GM18511 (cell line): ENCODE measurements at regions not wholly inside any gene's neighbourhood (a gene's known extent, or its start where the extent isn't known, plus 50 kb on each side); places are given as distances from the start of the nearest gene placed in this dataset.

ENCODE experiments used
- ATAC-seq: cut with Tn5 transposase; IDR thresholded peaks from one replicate; pipeline ENCODE4 v1.9.1; 2021; ENCODE audit warnings: mild to moderate bottlenecking, moderate library complexity; ENCODE audit not compliant: unreplicated experiment

DNA sequence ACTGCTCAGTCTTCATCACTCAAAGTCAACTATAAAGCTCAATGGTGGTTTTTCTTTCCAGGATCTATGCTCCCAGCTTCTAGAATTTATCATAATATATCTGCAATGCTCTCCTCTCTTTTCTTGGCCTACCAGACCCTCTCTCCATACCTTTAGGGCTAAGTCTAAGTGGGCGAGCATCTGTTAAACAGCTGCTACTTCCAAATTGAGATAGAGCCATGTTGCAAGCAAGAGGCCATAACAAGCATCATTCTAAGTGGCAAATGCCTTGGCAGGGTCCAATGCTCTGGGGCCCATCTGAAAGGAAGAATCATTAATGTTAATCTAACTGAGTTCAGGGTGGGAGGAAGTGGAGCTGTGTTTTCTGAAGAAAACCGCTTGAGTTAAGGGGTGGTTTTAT, 324.0 kb downstream of the TLR4 start:
- ATAC-seq, result no peak

DNA sequence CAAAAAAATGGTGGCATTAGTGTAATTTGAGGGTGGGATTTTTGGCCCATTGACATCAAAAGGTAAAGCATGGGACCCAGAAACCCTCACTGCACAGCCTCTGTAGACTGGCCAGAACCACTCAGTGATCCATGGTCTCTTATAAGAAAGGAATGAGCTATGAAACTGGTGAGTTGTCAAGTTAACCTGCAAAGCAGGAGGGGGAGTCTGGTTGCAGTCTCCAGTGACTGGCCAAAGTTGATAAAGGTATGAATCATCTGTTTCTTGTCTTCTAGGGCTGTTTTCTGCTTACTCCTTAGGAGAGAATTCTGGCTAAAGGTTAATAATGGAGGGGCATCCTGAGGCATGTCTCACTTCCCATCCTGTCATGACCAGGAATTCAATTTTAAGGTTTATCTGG, 325.2 kb downstream of the TLR4 start:
- no peak for ATAC-seq

DNA sequence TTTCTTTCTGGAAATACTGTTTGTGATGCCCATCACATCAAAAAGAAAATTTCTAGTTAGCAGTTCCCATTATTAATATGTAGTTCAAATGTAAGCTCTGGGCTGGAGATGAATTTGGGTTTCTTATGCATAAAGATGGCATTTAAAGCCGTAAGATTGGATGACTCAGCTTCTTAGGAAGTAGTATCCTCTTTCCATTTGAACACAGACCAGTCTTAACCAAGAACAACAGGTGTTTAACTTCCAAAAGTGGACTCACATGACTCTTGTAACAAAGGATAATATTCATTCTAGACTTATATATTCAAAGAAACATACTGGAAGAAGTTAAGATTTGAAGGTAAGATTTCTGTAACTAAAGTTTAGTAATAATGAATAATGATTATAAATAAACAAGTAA, 330.5 kb downstream of the TLR4 start:
- no peak for ATAC-seq

DNA sequence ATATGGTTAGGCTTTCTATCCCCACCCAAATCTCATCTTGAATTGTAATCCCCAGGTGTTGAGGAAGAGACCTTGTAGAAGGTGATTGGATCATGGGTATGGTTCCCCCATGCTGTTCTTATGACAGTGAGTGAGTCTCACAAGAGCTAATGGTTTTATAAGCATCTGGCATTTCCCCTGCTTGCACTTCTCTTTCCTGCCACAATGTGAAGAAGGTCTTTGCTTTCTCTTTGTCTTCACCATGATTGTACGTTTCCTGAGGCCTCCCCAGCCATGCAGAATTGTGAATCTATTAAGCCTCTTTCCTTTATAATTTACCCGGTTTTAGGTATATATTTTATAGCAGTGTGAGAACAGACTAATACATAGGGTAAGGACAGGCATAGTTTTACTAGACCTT, 334.5 kb downstream of the TLR4 start:
- ATAC-seq, result no peak

DNA sequence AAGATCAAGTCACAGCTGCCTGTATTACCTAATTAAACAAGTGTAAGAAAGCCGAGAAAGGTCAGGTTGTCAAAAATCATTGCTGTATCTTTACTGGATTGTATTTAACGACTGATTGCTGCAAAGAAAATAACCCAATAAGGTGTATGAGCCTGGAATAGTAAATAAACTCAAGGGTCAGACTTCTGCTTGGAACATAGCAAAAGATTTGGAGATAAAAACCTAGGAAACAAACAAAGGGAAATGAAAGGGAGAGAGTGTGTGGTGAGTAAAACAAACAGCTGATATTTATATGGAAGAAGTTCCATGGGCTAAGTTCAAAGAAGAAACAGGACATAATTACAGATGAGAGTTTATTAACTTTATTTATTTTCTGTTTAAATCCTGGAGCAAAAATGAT, 354.0 kb downstream of the TLR4 start:
- ATAC-seq, result no peak

DNA sequence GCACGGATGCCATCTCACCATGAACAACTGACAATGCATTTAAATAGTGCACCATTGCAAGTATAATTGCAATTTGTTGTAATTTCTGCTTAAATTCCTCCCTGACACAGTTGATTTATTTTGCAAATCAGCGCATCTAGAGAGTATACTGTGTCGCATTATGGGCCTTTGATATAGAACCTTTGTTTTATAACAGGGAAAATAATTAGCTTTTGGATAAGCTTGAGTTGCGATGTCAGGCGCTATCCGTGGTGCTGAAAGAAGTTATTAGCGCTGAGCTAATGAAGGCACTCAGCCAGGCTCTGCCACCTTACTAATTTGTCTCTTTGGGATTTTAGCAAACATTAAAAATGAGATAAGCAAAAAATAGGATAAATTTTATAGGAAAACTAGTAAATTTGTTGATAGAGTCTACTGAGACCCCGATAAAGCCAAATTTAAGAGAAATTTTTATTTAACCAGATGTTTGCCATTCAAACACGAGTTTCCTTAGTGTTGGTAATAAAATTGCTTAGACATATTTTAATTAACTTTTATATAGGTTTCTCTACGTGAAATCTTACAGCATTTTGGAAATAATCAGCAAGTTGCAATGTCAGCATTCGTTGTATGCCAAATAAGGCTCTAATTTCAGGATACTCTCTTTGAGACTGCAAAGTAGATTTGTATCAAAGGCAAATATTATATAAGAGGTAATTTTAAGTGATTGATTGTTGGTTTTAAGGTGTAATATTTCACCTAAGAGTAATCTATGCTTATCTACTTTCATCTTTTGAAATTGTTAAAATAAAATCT, 355.5 kb downstream of the TLR4 start:
- ATAC-seq, result no peak

DNA sequence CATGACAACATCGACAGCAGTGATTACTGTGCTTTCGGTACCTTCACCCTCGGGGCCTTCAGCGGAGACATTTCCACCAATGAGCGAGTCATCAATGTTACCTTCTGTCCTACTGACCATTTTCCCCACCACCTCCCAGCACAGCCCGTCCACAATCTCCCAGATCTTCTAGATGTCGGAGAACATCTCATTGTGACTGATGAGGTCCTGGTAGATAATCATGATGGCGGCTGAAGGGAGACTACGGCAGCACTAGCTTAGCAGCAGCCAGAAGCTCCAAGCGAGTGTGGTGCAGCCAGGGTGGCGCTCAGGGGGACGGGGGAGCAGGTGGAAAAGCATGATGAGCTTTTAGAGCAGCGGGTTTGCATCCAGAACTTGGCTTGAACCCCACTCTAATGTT, 379.0 kb downstream of the TLR4 start:
- no peak for ATAC-seq

DNA sequence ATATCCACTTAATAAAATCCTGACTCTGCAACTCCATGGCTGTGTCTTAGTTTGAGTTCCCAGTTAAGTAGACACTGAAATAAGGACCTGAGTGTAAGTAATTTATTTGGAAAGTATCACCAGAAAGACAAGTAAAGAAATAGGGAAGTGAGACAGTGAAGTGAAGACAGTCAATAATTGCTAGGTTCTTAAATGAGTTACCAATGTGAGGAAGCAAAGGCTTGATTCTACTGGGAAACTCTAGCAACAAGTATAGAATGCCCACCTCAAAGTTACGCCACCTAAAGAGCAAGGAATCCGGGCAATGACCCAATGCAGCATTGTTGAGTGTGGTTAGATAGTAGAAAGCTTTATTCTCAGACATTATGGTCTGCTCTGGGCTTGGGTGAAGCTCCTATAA, 383.9 kb downstream of the TLR4 start:
- peak; percentile 82 for ATAC-seq

DNA sequence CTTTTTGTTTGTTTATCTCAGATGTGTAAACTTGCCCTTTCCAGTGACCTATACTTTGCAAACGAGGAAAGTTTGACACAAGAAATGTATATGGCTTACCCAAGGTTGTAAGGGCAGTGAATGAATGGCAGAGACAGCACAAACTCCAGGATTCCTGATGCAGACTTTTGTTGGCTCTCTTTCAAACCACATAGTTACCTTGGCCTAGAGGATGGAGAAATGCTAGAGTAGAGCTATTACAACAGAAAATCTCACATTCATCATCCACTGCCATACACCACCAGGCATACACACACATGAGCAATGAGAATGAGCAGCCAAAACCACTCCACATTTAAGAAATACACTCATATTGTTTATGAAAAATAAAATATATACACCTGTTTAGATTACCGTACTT, 387.0 kb downstream of the TLR4 start:
- no peak for ATAC-seq

DNA sequence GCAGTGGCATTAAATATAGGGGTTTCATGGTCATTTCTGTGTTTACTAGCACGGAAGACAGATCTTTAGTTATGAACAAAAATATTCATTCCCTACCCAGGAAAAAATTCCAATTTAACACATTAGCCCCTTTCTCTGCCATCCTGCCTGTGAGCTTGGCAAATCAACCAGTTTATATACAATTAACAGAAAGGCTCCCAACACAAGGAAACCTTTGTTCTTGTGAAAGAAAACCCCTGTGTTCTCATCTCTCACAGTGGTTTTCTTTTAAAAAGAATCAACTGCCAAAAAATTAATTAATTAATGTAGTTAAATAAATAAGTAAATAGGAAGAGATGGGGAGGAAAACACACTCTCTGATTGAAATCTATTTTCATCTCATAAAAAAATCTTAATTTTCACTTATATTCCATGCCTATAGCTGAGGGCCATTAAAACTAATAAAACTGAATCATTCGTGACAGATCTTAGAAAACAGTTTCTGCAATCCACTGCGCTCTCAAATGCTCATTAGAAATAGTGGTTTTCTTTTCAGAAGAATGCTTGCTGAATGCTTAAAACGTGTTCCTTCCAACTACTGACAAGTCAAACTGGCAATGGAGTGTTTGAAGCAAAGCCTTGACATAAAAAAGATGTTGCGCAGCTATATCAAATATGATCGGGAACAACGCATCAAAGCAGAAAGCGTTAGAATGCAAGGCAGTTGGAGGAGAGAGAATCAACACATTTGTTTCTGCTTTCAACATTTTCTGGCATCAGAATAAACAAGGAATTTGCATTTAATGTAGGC, 387.7 kb downstream of the TLR4 start:
- ATAC-seq, result no peak

DNA sequence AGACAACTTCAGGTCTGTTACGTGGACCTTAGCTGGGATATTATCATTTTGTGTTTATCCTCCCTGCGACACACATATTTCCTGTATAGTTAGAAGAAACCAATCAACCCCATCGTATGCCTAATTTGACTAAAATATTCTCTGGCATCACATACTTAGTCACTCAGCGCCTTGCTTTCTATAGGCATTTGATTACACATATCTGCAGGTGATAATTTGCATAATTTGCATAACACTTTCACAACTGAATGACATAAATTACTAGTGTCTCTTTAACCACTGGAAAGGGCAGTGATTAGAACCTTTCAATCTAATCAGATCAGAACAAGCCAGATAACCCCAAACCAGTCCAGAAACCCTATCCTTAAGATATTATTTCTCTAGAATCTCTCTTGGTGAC, 390.2 kb downstream of the TLR4 start:
- ATAC-seq, result no peak

DNA sequence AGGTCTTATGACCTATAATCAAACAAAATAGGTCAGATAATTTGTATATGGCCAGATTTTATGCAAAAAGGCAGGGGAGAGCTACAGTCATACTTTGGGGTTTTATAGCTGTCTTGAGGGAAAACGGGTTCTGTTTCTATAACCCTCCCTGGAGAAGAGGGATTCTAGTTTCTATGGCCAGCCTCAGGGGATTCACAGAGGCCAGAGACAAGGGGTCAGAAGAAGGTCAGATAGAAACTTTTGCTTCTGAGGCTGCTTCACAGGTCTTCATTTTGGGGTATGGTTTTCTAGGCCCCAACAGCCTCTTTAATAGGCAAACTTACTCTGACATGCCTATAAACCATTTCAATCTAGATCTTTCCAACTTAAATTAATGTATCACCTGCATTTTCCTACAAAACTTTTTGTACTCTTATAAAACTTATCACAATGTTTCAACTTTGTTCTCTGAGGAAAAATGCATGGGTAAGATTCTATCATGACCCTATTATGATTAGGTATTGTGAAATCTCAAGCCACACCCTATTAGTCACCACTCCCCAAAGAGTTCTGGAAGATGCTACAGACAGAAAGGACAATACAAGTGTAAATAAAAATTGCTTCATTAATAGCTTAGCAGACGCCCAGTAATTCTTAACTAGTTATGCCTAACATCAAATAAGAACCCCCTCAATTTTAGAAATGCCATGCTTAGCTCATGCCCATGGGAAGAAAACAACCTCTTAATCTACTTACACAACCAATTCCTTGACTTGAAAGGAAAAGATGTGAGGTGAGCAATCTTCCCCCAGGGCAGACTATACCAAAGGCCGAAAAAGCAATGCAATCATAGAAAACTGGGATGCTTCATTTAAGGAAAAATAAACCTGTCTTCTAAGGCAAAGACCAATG, 396.6 kb downstream of the TLR4 start:
- ATAC-seq, result no peak

DNA sequence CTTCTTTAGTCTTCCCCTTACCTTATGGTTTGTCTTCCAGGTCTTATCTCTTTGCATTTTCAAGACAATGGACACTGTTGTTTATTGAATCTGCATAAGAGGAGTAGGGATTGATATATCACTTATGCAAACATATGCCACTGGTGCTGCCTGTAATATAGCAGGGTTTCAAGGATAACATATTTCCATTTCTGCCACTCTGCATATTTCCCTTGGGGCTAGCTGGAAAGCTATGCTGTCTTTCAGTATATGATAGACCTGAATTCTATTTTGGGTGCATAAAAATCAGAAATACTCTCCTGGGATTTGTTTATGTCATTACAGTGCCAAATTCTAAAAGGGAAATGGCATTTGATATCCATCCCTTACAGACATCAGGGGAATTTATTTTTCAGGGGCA, 400.2 kb downstream of the TLR4 start:
- ATAC-seq, result no peak

DNA sequence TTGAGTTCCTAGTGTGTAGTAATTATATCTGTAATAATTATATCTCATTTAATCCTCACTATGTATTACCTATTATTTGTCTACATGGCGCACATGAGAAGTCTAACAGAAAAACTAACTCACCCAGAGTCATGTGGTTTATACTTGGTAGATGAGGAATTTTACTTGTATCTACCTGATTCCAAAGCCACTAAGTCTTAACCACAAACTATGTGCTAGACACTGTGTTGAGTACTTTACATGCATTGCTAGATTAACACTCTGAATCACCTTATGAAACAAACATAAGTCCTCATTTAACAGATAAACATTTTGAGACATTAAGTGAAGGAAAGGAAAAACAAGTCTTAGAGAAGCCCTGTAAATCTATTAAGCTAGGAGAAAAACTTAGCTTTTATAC, 404.8 kb downstream of the TLR4 start:
- ATAC-seq, result no peak

DNA sequence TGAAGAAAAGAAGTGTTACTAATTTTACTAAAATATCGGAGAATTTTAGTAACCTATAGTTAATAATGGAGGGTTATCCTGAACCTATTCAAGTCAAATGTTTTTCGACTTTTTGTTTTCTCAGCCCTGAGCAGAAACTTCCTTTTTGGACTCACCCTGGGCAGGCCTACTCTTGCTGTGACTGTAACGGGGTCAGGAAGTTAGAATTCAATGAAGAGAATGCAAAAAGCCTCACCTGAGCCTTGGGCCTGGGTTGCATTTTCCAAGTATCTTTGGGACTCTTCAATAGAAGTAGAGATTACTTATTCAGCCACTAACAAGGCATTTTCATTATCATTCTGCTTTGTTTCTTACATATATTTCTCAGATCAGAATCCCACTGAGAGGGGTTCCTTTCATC, 405.3 kb downstream of the TLR4 start:
- no peak for ATAC-seq

DNA sequence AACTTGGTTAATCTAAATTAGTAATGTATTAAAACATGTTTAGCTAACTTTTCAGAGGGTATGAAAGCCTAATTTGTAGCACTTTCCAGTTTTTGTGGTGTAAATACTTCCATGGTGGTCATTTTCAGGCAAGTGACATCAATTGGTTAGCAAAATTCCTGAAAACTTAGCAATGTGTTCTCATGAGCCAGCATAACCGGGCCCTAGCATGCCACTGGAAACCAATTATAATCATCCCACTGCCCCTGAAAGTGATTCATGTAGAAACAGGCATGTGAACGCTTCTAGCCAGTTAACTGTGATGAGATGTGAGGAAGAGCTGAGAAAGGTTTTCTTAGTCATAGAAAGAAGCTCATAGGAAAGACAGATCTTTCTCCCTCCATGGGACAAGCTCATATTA, 417.2 kb downstream of the TLR4 start:
- ATAC-seq, result no peak

DNA sequence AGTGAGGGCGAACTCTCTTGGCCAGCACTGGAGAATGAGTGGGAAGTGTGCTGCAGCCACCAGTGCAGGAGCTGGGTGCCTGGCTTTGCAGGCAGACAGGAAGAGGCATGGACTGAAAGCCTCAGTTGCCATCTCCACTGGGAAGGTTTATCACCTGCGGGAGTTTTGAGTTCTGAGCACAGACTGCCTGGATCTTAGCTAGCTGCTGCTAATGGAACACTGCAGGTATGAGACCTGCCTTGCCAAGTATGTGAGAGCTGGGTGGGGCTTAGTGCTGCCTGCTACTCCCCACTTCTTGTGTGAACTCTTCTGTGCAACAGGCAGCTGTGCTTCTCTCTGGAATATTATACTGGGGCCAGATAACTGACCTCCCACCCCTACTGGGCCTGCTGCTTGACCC, 424.1 kb downstream of the TLR4 start:
- no peak for ATAC-seq

DNA sequence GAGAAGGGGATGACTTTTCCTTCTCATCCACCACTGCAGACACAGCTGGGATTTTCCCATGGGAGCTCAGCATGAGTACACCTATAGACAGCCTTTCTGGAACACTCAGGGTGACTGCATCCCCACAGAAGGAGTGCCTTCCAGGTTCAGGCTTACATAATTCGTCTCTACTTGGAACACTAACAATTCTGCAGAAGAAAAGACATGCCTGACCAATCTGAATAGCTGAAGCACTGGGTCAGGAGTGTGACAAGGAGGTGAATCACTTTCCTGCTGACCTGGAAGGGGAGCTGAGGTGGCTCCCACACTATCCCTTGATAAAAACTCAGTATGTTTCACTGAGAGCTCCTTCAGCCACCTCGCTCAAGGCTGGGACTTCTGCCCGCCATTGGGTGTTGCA, 425.3 kb downstream of the TLR4 start:
- ATAC-seq, result no peak

DNA sequence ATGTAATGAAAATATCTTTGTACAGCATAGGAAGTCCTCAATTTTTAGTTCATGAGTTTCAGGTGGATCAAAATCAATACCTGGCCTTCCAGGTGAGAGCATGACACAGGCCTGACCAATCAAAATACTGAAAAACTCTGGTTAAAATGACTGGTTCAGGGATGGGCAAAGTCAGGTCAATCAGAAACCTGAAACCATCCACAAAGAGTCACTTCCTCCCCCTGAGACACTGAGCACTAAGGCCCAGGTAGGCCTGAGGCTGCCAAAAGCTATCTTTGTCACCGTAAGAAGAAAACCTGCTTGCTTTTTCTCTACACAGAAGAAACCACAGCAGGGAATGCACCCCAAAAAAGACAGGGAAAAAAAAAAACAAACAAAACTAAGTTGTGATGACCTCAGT, 444.8 kb downstream of the TLR4 start:
- ATAC-seq, result no peak

DNA sequence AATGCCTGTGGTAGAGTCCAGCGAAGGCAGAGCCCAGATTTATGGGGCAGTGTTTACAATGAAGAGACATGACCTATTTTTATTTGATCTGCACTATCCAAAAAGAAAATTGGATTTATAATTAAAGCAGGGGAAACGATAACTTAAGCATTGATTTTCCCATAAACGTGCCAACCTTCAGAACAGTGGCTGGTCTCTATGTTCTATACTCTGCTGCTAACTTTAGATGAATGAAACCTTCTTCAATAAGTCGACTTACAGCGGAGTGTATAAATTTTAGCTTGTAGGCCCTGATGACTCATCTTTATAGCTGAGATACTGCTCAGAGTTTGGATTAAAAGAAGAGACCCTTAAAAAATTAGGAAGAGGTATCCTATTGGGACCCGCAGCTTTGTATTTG, 452.6 kb downstream of the TLR4 start:
- ATAC-seq, result no peak

DNA sequence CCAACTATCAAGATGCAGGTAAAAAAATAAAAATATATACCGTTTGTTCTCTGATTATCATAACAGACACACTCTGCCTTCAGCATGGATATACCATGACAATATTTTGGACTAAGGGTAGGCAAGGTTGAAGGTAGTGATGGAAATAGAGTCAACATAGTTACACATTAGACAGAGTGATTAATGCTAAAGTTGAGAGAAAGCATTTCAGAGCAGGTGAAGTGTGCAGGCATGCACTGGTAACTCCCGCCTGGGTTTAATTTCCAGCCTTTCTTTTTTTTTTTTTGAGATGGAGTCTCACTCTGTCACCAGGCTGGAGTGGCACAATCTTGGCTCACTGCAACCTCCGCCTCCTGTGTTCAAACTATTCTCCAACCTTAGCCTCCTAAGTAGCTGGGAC, 458.5 kb downstream of the TLR4 start:
- no peak for ATAC-seq

DNA sequence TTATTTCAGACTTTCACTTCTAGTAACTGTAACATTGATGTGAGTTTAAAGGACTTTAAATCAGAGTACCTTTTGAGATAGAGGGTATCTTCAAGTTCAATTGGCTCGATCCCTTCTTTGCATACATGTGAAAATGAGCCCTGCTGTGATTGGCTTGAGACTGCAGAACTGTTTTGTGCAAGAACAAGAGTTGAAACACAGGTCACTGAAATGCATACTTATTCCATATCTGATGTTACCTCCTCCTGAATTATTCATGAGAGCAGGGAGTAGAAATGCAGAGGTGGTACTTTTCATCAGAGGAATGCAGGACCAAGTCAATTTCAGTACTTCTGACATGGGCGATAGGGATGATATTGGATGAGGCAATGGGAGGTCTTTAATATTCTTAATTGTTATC, 459.5 kb downstream of the TLR4 start:
- ATAC-seq, result no peak
